Mucosa of descending colon (tissue), 3 donors: ENCODE measurements at regions not wholly inside any gene's neighbourhood (a gene's known extent, or its start where the extent isn't known, plus 50 kb on each side); places are given as distances from the start of the nearest gene placed in this dataset.

Experiments
- ATAC-seq: fragments of 200-7000 bp; cut with Tn5 transposase; one replicate; pipeline ENCODE4 v1.9.1; 2020; ENCODE audit warnings: mild to moderate bottlenecking, moderate library complexity
- DNase-seq, 3 donors: peaks; one replicate each; pipeline ENCODE4 v3.0.0-alpha.2; 2020
- H3K36me3 ChIP-seq: fragments of 200-600 bp; one replicate; pipeline ENCODE4 v1.8.0; 2021; ENCODE audit warnings: low read depth, mild to moderate bottlenecking
- H3K4me1 ChIP-seq: fragments of 200-600 bp; one replicate; pipeline ENCODE4 v1.8.0; 2021; ENCODE audit warnings: low read depth, mild to moderate bottlenecking
- H3K4me3 ChIP-seq: fragments of 200-600 bp; one replicate; pipeline ENCODE4 v1.8.0; 2021; ENCODE audit warnings: mild to moderate bottlenecking
- H3K9me3 ChIP-seq: fragments of 200-600 bp; one replicate; pipeline ENCODE4 v1.8.0; 2021; ENCODE audit warnings: mild to moderate bottlenecking
- intact Hi-C, 2 donors: fragments of 100-400 bp; cut with DNase I in 1 of 2; cut with micrococcal nuclease in 1 of 2; formaldehyde crosslinking; loops; one replicate each; pipeline versions ENCODE4 v1.11.0 to v1.11.1; 2022; cut with DNase I, micrococcal nuclease
- TF ChIP-seq, protein P1 (sequence below): fragments of 200-600 bp; IDR thresholded peaks from one replicate; pipeline ENCODE4 v1.8.0; 2022; ENCODE audit warnings: antibody characterized with exemption, mild to moderate bottlenecking
- donor health status: DM: no; HTN: no; CAD: no; lungs with moderate emphysema.
- donor health status: DM: no; HTN: no; CAD: no.
- donor health status: DM: no; HTN: yes; CAD: no.

DNA sequence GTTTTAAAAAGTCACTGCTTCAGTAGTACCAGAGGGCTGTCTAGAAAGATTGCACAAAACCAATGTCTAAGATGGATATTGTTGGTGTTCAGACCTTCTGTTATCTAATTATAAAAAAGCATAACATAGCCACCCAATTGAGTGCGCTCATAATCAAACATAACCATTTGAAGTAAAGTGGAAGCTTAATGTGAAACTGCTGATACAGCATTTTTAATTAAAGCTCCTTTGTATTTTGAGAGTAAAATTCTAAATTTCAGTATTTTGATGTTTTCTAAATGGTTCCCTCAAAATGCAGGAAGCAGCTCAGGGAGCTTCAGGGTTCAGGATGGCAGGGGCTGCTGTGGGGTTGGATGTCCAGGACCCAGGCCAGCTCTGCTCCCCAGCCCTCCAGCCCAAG, 291.8 kb upstream of the ZFP64 start:
- ATAC-seq: no peak

DNA sequence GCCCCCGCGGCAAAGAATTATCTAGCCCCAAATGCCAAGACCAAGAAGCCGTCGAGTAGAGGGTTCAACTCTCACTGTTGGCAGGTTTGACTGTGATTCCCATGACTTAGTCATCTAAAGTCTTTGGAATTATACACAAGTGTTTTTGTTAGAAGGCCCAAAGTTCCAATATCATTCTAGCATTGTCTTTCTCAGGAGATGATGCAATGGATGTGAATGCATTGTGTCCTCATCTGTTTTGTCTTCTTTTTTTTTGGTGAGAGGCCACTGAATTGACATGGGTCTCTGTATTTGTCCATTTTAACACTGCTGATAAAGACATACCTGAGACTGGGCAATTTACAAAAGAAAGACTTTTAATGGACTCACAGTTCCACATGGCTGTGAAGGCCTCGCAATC, 290.5 kb upstream of the ZFP64 start:
- TF ChIP-seq, protein P1, sequence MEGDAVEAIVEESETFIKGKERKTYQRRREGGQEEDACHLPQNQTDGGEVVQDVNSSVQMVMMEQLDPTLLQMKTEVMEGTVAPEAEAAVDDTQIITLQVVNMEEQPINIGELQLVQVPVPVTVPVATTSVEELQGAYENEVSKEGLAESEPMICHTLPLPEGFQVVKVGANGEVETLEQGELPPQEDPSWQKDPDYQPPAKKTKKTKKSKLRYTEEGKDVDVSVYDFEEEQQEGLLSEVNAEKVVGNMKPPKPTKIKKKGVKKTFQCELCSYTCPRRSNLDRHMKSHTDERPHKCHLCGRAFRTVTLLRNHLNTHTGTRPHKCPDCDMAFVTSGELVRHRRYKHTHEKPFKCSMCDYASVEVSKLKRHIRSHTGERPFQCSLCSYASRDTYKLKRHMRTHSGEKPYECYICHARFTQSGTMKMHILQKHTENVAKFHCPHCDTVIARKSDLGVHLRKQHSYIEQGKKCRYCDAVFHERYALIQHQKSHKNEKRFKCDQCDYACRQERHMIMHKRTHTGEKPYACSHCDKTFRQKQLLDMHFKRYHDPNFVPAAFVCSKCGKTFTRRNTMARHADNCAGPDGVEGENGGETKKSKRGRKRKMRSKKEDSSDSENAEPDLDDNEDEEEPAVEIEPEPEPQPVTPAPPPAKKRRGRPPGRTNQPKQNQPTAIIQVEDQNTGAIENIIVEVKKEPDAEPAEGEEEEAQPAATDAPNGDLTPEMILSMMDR: no peak
- intact Hi-C loops: no loop called here
- Histone ChIP-seq H3K4me1 (no peaks in the 10 kb centered on the region), H3K4me3 (no peak overlapping the region), H3K36me3 (no peaks in the 10 kb centered on the region), H3K9me3 (no peaks in the 10 kb centered on the region)
- no peak for DNase-seq
- ATAC-seq: no peak

More for the DNA sequence above, 291.8 kb upstream of the ZFP64 start:
- no peak for DNase-seq
- Histone ChIP-seq H3K4me3 (no peak overlapping the region), H3K9me3 (no peaks in the 10 kb centered on the region), H3K4me1 (no peaks in the 10 kb centered on the region), H3K36me3 (no peaks in the 10 kb centered on the region)
- intact Hi-C loops: no loop called here
- TF ChIP-seq, protein P1: no peak

DNA sequence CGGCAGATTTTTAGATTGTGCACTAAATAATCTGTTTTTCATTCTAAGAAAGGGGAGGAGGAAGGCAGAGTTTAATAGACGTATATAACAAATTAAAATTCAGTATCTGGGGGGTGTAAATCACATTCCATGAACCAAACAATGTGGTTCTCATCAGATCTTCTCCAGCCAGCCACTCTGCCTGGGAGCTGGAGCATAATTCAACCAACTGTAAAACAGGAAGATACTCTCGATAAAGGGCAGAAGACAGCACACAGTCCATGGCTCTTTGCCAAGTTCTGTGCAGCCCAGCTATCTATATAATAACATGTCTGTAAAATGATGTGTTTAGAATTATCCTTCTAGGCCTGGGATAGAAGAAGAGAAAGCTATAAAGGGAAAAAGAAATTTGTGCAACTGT, 289.9 kb upstream of the ZFP64 start:
- ATAC-seq (no peak), DNase-seq (no peak)
- no peaks in the 10 kb centered on the region for H3K4me1 ChIP-seq
- TF ChIP-seq, protein P1: no peak
- H3K36me3 ChIP-seq: no peaks in the 10 kb centered on the region
- no peak overlapping the region for H3K4me3 ChIP-seq
- intact Hi-C loops: no loop called here
- no peaks in the 10 kb centered on the region for H3K9me3 ChIP-seq

DNA sequence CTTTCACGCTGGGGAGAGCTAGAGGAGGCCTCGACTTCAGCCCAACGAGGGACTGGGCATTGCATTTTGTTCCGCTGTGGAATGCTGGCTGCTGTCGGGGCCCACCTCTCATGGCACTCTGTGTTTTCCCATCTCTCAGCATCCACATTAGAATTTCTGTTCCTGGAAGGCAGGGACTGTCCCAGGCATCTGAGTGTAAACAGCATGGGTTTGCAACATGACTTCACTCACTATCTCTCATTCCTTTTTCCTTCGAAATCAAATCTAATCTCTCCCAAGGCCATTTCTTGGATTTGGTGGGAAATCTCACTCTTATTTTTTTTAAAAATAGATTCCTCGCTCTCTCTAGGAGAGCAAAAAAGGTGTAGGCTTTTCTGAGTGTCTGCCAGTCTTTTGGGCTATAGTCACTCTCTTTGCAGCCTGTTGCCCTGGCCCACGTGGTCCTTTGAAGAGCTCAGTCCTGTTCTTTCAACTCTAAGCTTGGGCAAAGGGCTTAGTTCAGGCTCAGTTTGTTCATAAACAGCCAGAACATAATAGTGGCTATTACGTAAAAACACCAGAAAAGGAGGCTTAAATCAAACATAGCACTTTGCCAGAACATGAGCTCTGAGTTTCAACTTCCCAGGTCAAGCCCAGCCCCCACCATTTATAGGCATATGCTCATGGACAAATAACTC, 284.6 kb upstream of the ZFP64 start:
- DNase-seq: no peak
- TF ChIP-seq, protein P1: no peak
- Histone ChIP-seq H3K4me1 (no peaks in the 10 kb centered on the region), H3K4me3 (no peak overlapping the region), H3K9me3 (no peaks in the 10 kb centered on the region), H3K36me3 (no peaks in the 10 kb centered on the region)
- intact Hi-C loops: no loop called here
- no peak for ATAC-seq

DNA sequence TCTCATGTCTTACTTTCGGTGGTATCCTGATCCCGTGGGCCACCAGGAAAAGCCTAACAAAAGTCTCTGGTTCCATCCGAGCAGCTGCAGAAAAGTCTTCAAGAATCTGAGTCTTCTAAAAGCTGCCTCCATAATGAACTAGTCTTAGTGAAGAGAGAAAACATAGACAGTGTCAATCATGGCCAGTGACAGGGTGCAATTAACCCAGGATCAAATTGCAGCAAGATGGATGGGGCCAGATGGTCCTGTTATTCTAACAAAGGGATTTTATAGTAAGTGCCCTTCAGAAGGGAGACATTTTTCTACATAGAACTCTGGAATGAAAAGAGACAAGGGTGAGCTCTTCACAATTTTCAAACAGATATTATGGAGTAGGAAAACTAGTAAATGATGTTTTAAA, 281.6 kb upstream of the ZFP64 start:
- intact Hi-C loops: no loop called here
- no peak overlapping the region for H3K4me3 ChIP-seq
- ATAC-seq (no peak), DNase-seq (no peak)
- H3K4me1 ChIP-seq: no peaks in the 10 kb centered on the region
- H3K9me3 ChIP-seq: no peaks in the 10 kb centered on the region
- TF ChIP-seq, protein P1: no peak
- H3K36me3 ChIP-seq: no peaks in the 10 kb centered on the region

DNA sequence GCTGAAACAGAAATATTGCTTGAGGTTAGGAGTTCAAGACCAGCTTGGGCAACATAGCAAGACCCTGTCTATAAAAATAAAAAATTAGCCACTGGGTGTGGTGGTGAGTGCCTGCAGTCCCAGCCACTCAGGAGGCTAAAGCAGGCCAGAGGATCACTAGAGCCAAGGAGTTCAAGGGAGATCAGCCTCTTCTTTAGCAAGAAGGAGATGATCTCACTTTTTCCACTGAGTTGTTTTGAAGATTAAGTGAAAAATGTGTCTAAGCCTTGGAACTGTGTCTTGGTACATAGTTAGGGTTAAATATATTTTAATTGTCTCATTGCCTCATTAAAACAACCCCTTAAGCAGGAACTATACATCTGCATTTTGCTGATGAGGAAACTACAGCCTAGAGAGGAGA, 279.0 kb upstream of the ZFP64 start:
- DNase-seq (no peak), ATAC-seq (no peak)
- Histone ChIP-seq H3K9me3 (no peaks in the 10 kb centered on the region), H3K4me3 (no peak overlapping the region), H3K4me1 (no peaks in the 10 kb centered on the region), H3K36me3 (no peaks in the 10 kb centered on the region)
- intact Hi-C loops: no loop called here
- TF ChIP-seq, protein P1: no peak
